HEK293 (cell line): ENCODE measurements at regions not wholly inside any gene's neighbourhood (a gene's known extent, or its start where the extent isn't known, plus 50 kb on each side); places are given as distances from the start of the nearest gene placed in this dataset.

Experiments
- CTCF ChIP-seq: fragments of 450-650 bp; formaldehyde crosslinking; IDR thresholded peaks from 2 replicates; pipeline ENCODE4 v1.5.1; 2016; ENCODE audit warnings: missing biosample characterization, missing genetic modification characterization
- REST ChIP-seq: fragments of 450-650 bp; formaldehyde crosslinking; IDR thresholded peaks from 2 replicates; pipeline ENCODE4 v1.5.1; 2016; ENCODE audit warnings: missing biosample characterization, missing genetic modification characterization
- SP2 ChIP-seq: fragments of 450-650 bp; formaldehyde crosslinking; IDR thresholded peaks from 2 replicates; pipeline ENCODE4 v1.5.1; 2016; ENCODE audit warnings: missing biosample characterization, missing genetic modification characterization
- TCF7L2 ChIP-seq: IDR thresholded peaks from 2 replicates; pipeline ENCODE4 v1.6.1; 2011; ENCODE audit warnings: low read depth, mild to moderate bottlenecking, inconsistent platforms, low read length, moderate library complexity, borderline replicate concordance
- ZBTB20 ChIP-seq: fragments of 450-650 bp; formaldehyde crosslinking; IDR thresholded peaks from 2 replicates; pipeline ENCODE4 v1.5.1; 2016; ENCODE audit warnings: missing biosample characterization, missing genetic modification characterization
- ZBTB26 ChIP-seq: fragments of 450-650 bp; formaldehyde crosslinking; optimal IDR thresholded peaks from 2 replicates; pipeline ENCODE3; 2016; ENCODE audit warnings: missing biosample characterization, mild to moderate bottlenecking, missing genetic modification characterization
- ZBTB7A ChIP-seq: fragments of 450-650 bp; formaldehyde crosslinking; IDR thresholded peaks from 2 replicates; pipeline ENCODE4 v1.5.1; 2016; ENCODE audit warnings: low read depth, missing biosample characterization, missing genetic modification characterization
- ZNF10 ChIP-seq: fragments of 450-650 bp; formaldehyde crosslinking; IDR thresholded peaks from 2 replicates; pipeline ENCODE4 v1.5.1; 2017; ENCODE audit warnings: missing biosample characterization, missing genetic modification characterization
- ZNF184 ChIP-seq: fragments of 450-650 bp; IDR thresholded peaks from 2 replicates; pipeline ENCODE4 v1.5.1; 2018; ENCODE audit warnings: missing biosample characterization, mild to moderate bottlenecking, missing genetic modification characterization
- ZNF311 ChIP-seq: fragments of 450-650 bp; formaldehyde crosslinking; IDR thresholded peaks from 2 replicates; pipeline ENCODE4 v1.5.1; 2017; ENCODE audit warnings: missing biosample characterization, missing genetic modification characterization, borderline replicate concordance
- ZNF362 ChIP-seq: fragments of 450-650 bp; formaldehyde crosslinking; IDR thresholded peaks from 2 replicates; pipeline ENCODE4 v1.5.1; 2016; ENCODE audit warnings: missing biosample characterization, missing genetic modification characterization
- ZNF513 ChIP-seq: fragments of 450-650 bp; IDR thresholded peaks from 2 replicates; pipeline ENCODE4 v1.5.1; 2018; ENCODE audit warnings: missing biosample characterization, missing genetic modification characterization
- ZNF610 ChIP-seq: fragments of 450-650 bp; formaldehyde crosslinking; IDR thresholded peaks from 2 replicates; pipeline ENCODE4 v1.5.1; 2016; ENCODE audit warnings: missing biosample characterization, missing genetic modification characterization, borderline replicate concordance
- ZNF621 ChIP-seq: fragments of 450-650 bp; formaldehyde crosslinking; IDR thresholded peaks from 2 replicates; pipeline ENCODE4 v1.5.1; 2017; ENCODE audit warnings: missing biosample characterization, missing genetic modification characterization

GRCh38 chr5:99587983-99588382 is 659.2 kb upstream of the CHD1 start:
- TF ChIP-seq ZBTB7A (no peak), ZBTB20 (tag by site-specific recombination) (no peak), CTCF (tag by site-specific recombination) (no peak), ZNF184 (tag by site-specific recombination) (no peak), REST (tag by site-specific recombination) (no peak), ZNF362 (tag by site-specific recombination) (no peak), ZBTB26 (tag by site-specific recombination) (no peak), ZNF10 (tag by site-specific recombination) (no peak), SP2 (tag by site-specific recombination) (no peak), ZNF311 (tag by site-specific recombination) (no peak), ZNF610 (no peak), TCF7L2 (no peak), ZNF621 (no peak), ZNF513 (tag by site-specific recombination) (no peak)
